ENCODE measurements at regions not wholly inside any gene's neighbourhood (a gene's known extent, or its start where the extent isn't known, plus 50 kb on each side); places are given as distances from the start of the nearest gene placed in this dataset.

DNA sequence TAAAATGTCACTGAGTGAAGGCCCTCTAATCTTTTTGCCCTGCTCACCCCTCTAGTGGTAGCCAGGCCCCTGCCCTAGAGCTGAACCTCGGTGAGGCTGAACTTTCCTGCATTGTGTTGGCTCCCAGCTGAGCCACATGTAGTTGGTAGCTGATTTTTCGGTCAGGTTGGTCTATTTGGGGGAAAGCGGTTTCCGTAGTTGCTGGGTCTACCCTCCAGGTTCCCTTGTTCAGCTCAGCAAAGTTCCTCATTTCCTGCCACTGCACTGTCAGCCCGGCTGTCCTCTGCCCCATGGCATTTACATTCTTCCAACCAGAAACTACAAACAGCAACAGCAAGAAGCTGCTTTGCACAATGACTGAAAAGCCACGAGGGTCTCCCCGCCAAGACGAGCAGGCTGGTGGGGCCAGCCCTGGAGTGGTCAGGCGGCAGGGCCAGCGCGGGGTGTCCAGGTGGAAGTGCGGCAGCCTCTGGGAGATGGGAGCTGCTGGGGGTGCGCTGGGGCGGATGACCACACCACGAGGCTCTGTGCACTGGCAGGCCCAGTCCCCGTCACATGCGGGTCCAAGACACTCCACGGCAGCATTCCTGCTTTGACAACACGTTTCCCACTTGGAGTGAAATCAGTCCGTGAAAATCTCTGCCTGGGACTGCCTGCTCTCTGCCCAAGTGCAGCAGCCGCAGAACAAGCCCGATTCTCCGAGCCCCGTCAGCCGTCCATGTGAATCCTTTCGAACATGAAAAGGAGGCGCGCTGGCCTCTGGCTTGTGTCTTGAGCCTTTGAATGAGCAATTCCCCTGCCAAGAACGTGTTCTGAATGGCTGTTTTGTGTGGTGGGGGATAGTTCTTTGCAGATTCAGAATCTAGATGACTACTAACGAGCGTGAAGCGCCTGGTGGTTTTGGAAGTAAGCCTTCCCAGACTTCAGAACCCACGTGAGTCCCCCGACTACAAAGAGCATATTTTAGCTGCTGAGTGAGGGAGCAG, 159.4 kb downstream of the ASB1 start:
- TF ChIP-seq, protein P1, sequence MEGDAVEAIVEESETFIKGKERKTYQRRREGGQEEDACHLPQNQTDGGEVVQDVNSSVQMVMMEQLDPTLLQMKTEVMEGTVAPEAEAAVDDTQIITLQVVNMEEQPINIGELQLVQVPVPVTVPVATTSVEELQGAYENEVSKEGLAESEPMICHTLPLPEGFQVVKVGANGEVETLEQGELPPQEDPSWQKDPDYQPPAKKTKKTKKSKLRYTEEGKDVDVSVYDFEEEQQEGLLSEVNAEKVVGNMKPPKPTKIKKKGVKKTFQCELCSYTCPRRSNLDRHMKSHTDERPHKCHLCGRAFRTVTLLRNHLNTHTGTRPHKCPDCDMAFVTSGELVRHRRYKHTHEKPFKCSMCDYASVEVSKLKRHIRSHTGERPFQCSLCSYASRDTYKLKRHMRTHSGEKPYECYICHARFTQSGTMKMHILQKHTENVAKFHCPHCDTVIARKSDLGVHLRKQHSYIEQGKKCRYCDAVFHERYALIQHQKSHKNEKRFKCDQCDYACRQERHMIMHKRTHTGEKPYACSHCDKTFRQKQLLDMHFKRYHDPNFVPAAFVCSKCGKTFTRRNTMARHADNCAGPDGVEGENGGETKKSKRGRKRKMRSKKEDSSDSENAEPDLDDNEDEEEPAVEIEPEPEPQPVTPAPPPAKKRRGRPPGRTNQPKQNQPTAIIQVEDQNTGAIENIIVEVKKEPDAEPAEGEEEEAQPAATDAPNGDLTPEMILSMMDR (IDR thresholded peaks at IDR 0.05; ENCODE audit: low read depth, low read length): no peak
- DNase-seq (ENCODE audit: low read depth in 2 of 2): no peak
- no peak overlapping the region for H3K4me3 ChIP-seq (replicated peaks in 1 of 2; ENCODE audit: low read depth in 2 of 2, low read length in 2 of 2)

DNA sequence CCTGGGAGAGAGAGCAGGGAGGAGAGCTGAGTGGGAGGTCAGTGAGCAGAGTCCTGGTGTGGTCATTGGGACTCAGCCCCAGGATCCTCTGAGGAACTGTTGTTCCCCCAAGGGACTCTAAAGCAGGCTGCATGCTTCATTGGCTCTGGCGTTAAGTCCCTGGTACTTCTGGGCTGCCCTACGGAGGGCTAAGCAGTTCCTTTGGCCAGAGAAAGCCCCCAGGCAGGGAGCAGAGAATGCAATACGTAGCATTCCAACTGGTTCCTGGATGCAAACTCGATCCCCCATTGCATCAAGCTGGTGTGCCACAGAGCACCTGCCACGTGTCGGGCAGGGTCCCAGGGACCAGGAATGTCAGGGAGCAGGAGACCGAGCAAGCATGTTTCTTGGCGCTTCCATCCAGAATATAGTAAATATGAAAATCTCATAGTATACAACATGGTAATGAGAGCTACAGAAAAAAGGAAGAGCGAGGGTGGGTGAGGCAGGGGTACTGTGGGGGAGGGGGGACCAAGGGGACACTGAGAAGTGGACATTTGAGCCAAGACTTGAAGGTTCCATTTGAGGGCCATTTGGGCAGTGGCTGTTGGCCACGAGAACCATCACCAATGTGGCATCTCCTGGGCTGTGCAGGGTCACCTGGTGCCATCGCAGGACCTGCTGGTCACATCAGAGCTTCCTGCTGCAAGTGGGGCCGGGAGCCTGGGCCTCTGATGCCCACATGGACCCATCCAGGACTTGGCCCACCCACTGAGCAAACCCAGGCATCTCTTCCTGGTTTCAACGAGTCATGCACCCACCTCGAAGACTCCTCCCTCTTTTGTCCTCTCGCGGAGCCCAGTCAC, 160.4 kb downstream of the ASB1 start:
- DNase-seq (ENCODE audit: low read depth in 2 of 2): no peak
- TF ChIP-seq, protein P1 (IDR thresholded peaks at IDR 0.05; ENCODE audit: low read depth, low read length): no peak
- H3K4me3 ChIP-seq (replicated peaks in 1 of 2; ENCODE audit: low read depth in 2 of 2, low read length in 2 of 2): no peak overlapping the region

DNA sequence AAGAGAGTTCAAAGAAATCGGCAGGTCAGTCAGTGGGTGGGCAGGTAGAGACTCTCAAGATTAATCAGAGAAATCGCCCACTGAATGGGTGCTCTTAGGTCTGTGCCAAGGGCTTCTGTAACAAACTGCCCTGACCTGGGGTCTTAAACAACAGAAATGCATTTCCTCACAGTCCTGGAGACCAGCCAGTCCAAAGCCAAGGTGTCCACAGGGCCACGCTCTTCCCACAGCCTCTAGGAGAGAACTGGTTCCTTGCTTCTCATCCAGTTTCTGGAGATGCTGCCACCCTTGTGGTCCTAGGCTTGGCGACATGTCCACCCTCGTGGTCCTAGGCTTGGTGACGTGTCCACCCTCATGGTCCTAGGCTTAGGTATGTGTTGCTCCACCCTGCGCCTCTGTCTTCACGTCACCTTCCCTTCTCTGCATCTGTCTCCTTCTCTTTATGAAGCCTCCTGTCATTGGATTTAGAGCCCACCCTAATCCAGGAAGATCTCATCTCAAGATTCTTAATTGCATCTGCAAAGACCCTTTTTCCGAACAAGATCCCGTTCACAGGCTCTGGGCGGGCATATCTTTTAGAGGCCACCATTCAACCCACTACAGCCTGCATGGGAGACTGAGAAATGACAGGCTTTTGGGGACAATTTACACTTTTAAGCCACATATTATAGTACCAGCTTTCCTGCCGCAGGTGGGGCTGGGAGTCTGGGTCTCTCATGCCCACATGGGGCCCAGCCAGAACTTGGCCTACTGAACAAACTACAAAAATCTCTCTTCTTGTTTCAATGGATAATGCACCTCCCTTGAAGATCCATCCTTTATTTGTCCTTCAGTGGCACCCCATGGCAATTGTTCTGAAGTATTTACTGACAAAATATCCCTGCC, 161.3 kb downstream of the ASB1 start:
- TF ChIP-seq, protein P1 (IDR thresholded peaks at IDR 0.05; ENCODE audit: low read depth, low read length): no peak
- DNase-seq (ENCODE audit: low read depth in 2 of 2): no peak
- no peak overlapping the region for H3K4me3 ChIP-seq (replicated peaks in 1 of 2; ENCODE audit: low read depth in 2 of 2, low read length in 2 of 2)

DNA sequence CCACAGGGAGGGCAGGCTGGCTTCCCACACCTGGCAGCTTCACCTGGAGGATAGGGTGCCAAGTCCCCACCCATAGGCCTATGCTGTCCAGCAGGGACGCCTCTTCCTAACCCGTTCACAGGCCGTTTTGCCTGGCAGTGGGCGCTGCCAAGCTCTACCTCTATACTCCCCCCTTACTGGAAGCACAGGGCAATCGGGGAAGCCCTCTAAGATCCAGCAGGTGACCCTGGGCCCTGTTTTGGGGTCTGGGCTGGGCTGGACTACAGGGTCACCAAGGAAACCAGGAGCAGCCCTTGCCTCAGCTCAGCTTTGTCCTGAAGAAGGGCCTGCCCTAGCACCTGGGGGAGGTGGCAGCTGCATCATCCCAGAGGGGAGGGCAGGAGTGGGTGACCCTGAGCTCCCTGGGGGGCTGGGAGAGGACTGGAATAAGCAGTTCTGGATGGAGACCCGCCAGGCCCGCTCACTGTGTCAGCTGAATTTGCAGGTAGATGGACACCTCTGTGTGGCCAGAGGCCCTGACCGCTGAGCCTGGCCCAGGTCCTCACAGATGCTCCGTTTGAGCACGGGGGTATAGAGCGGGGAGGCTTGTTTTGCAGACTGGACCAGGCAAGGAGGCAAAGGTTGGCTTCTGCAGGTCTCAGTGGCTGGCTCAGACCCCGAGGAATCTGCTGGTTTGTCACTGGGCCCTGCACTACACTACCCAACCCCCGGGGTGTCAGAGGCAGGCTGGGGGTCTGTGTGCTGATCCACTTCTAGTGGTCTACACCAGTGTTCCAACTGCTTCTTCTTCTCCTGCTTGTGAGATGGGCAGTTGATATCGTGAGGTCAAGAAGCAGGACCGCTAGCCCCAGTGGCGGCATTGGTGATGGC, 163.1 kb downstream of the ASB1 start:
- no peak for DNase-seq (ENCODE audit: low read depth in 2 of 2)
- H3K4me3 ChIP-seq (replicated peaks in 1 of 2; ENCODE audit: low read depth in 2 of 2, low read length in 2 of 2): no peak overlapping the region
- TF ChIP-seq, protein P1 (IDR thresholded peaks at IDR 0.05; ENCODE audit: low read depth, low read length): no peak

DNA sequence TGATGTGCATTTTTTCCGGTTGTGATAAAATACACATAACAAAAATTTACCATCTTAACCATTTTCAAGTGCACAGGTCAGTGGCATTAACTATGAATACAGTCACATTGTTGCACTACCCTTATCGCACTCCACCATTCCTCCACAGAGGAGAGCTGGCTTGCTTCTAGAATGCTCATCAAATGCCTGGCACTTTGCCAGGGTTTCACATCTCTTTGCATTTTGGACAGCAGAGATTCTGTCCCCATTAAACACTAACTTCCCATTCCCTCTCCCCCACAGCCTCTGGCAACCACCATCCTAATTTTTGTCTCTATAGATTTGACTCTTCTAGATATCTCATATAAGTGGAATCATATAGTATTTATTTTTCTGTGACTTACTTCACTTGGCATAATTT, 165.0 kb downstream of the ASB1 start:
- H3K4me3 ChIP-seq (replicated peaks in 1 of 2; ENCODE audit: low read depth in 2 of 2, low read length in 2 of 2): no peak overlapping the region
- peak in 1 of 2 donors; percentile 34 for DNase-seq (ENCODE audit: low read depth in 2 of 2)
- TF ChIP-seq, protein P1 (IDR thresholded peaks at IDR 0.05; ENCODE audit: low read depth, low read length): no peak
